ENCODE measurements at regions not wholly inside any gene's neighbourhood (a gene's known extent, or its start where the extent isn't known, plus 50 kb on each side); places are given as distances from the start of the nearest gene placed in this dataset.
"Not testable (repeated sequence)": the region's sequence is repeated elsewhere in the genome, so short reads cannot be mapped to it uniquely, and the experiment has no call there.

DNA sequence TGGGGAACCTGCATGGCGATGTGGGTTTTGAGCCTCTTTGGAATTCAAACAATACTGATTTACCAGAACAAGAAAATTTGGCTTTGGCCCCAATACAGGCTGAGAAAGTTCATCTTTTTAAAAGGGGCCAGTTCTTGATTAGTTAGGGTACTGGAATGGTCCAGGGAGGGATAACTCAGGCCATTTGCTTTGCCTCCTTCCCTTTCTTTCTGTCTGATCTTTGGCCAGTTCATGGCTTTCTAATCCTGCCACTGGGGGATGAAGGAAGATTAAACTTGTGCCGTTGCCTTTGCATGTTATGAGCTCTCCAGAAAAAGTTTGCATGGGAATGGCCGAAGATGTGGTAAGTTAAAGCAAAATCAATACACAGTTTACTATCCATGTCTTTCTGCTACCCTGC, 78.4 kb downstream of the ADAMTS15 start:
- no peak for DNase-seq

DNA sequence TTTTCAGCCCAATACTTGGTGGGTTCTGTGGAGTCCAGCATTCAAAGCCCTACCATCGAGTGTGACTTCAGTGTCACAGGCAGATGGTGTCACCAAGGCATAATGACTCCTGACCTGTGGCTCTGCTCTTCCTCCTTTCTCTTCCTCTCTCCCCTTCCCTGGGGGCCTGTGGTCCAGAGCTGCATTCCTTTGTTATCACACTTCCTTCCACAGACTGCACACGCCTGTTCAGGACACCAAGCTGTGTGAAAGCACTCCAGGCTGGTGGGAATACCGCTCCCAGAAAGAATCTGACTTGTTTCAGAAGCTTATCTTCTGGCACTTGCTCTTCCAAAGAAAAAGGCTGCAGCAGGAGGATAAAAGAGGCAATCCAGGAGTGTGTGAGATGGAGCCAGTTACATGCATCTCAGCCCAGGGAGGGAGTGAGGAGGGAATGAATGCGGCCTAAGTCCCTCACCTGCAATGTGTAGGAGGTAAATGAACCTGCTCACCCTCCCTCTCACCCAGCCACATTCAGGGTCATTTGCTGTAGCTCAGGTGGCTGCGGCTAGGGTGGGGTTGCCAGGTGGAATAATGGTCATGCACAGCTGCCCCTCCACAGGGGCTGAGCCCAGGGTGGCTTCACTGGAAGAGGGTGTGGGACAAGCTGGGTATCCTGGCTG, 79.3 kb downstream of the ADAMTS15 start:
- DNase-seq = no peak

DNA sequence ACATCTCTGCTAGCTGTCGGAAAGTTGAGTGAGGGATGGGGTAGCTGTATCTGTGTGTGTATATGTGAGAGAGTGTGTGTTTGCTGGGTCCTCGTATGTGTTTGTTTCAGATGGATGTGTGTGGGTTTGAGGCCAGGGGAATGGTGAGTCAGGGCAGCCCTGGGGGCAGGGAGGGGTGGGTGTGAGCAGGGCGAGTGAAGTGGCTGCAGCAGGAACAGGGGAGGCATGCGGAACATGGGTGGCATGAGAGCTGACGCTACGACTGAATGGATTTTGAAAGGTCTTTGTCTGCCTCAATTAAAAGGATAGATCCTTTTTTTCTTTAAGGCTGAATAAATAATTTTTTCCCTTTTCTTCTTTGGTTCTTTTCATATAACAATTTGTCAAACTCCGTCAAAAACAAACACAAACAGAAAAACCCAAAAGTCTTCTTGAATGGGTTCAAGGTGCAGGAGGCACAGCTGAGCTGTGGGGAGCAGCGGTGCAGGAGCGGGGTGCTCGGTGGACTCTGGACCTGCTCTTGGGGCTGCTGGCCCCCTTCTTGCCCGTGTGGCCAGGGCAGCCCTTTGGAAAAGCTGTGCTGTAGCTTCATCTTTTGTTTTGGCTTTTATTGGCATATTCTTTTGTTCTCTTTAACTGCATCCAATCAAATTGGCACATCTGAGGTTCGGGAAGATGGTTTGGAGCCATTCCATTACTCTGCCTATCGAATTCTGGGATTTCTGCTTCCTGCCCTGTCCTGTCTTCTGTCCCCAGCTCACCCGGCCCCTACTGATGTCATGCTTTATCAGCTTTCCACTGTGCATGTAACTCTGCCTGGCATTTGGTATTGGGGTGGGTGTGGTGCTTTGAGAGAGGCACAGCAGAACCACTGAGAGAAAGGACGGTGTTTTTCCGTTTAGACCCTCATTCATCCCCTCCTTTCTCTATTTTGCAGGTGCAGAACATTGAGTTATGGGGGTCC, 80.1 kb downstream of the ADAMTS15 start:
- no peak for DNase-seq

DNA sequence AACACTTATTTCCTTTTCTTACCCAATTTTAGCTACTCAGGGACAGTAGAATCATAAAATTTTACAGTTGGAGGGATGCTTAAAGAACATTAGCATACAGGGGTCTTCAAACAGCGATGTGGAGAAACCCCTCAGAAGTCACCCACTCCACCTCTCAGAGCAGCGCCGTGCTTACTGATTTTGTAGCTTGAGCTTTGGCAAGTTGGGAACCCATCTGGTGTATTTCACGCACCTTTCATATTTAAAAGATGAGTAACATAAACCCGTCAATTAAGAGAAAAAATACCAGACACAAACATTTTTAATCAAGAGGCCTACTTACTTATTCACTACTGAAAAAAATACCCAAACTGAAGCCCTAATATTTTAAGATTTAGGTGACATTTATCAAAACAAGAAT, 80.9 kb downstream of the ADAMTS15 start:
- DNase-seq = no peak

DNA sequence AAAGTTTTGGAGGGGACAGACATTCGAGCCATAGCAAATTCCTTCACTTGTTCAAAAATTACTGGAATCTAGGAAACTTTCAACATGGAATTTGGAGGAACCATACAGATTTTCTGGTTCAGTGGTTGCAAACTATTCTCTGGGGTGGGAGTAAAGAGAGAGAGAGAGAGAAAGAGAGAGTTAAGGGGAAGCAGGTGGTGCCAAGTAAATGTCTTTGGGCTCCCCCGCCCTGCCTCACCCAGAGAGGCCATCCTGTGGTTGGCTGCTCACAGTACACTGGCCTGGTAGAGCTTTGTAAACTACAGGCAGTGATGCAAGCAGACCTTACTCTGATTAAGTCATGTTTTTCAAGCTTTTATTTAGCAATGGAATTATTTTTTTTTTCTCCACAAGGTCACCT, 82.6 kb downstream of the ADAMTS15 start:
- no peak for DNase-seq

DNA sequence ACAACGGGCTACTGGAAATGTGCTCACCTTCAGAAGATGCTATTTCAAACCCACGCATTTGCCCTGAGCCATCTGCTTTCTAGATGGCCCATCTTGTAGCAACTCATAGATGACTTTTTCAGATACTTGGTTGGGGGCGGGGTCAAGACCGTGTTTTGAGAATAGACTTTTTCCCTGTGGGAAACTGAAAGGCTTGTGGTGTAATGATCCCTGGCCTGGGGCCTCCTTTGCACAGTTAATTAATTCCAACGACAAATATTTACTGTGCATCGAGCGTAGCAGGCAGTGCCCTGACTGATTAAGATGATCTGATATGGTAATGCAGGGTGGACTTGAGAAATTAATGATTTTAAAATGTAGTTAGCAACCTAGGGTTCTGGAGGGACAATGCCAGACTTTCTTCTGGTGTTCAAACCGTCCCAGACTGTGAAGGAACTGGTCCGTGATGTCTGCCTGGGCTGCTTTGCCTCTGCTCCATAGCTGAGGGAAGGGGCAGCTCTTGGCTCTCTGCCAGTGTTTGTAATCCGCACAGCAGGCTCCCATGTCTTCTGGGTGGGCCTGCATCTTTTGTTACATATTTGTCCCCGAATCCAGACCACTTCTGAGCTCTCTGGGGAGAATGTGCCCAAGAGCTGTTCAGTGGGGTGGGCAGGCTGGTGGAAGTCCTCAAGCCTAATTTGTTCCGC, 84.8 kb downstream of the ADAMTS15 start:
- peak; percentile 59 to 73 for DNase-seq

DNA sequence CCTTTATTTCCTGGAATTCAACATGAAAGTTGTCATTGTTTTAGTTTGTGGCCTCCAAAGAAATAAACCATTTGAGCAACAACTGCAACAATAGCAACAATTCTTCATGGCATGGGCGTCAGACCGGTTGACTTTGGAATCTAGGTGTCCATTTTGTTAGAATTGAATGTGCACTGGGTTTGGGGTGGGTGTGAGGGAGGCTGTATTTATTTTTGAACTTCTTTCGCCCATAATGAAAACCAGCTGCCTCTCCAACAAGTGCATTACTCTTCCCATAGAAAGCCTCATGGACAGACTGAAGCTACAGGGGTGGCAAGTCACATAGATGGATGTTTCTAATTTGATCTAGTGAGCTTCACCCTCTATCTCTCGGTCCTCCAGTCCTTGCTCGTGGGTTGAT, 85.4 kb downstream of the ADAMTS15 start:
- no peak for DNase-seq

DNA sequence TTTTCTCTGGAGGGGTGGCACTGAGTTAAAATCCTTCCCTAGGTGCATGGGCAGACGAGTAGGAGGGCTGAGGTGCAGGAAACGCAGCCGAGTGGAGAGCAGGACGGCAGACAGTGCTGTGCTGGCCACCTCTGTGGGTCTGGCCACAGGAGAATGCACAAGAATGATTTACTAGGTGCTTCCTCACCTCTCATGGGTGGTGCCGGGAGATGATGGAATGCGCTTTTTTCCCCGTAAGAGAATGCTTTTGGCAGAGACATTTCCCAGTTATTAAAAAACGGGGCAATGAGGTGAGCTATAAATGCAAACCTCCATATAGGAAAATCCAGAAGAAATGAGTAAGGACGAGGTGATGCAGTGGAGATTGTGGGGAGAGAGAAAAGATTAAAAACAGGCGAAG, 86.1 kb downstream of the ADAMTS15 start:
- DNase-seq = no peak

DNA sequence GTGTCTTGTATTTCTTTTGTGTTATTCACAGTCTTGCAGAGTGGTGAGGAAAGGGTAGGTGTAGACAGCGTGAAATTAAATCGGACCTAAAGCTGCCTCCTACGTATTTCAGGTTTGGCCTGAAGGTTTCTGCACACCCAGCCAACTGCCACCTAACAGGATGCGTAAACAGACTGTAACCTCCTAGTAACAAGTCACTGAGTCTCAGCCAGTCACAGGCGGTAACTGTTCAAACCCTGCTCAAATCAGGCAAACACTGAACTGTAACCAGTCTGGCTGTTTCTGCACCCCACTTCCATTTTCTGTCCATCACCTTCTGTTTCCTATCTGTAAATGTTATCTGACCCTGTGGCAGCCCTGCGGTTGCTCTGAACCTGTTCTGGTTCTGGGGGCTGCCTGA, 87.1 kb downstream of the ADAMTS15 start:
- DNase-seq = no peak

DNA sequence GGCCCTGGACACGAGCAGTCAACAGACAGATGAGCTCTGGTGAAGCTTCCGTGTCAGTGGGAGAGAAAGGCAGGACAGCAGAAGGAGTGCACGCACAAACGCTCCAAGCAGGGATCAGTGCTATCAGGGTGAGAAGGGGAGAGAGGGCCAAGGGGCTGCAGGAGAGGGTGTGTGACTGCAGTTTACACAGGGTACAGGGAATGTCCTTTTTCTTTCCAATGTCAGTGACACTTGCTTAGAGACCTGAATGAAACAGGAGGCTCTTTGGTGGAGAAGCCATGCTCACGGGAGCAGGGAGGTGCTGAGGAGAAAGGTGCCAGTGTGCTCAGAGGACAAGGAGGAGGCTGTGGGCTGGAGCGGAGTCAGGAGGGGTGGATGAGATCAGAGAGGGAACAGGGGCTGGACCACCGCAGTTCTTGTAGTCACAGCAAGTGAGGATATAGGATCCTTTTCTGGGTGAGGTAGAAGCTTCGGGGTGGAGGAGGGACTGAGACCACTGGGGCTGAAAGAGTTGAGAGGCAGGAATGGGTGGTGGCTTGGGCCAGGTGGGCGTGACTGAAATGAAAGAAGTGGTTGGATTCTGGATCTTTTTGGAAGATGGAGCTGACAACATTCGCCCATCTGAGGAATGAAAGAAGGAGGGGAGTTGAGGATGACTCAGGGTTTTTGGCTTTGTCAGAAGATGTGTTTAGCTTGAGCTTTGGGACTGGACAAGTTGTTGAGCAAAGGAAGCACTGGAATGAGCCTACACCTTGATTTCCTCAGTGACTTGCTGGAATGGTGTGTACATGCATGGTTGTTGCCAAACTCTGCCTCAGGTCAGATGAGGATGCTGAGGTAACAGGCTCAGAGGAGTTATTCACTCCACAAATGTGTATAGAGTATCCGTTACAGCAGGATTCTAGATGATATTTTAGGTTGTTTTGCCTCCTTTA, 87.9 kb downstream of the ADAMTS15 start:
- no peak for DNase-seq

DNA sequence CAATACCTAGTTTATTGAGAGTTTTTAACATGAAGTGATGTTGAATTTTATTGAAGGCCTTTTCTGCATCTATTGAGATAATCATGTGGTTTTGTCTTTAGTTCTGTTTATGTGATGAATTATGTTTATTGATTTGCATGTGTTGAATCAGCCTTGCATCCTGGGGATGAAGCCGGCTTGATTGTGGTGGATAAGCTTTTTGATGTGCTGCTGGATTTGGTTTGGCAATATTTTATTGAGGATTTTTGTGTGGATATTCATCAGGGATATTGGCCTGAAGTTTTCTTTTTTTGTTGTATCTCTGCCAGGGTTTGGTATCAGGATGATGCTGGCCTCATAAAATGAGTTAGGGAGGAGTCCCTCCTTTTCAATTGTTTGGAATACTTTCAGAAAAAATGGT, 91.2 kb downstream of the ADAMTS15 start:
- DNase-seq = not testable (repeated sequence)

DNA sequence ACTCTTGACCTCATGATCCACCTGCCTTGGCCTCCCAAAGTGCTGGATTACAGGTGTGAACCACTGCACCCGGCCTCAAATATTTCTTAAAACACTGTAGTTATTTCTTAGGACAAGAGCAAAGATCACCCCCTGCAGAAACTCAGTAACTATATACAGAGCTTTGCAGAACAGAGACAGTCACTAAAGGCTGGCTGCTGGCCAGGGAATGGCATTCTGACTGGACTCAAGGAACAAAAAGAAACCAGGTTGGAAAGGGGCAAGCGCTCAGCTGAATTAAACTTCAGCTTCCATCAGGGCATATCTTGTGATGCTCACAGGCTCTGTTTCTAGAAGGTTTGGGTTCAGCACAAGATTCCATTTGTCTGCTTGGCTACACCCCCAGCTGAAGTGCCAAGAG, 95.8 kb downstream of the ADAMTS15 start:
- DNase-seq = no peak

DNA sequence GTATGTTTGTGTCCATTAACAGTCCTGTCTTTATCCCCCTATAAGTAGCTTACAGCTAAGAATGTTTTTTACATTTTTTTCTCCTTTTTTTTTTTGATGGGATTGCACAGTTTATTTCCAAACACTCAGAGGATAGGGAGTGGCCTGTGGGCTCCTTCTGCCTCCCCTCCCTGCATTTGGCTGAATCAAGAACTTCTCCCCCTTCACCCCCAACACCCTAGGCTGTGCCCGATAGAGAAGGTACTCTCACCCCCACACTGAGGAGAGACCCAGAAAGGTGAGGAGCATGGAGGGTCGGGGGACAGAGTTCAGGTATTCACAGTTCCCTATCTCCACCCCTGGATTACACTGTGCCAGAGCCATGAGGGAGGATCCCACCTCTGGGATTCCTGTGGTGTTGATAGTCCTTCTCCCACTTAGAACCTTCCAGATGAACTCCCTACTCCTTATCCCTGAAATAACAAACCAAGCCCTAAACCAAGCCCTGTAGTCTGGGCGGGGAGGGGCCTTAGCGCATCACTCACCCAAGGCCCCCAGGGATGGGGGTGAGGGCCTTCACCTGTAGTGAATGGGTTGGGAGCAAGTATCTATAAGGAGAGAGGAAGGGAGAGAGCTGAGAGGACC, 97.1 kb downstream of the ADAMTS15 start:
- no peak for DNase-seq

DNA sequence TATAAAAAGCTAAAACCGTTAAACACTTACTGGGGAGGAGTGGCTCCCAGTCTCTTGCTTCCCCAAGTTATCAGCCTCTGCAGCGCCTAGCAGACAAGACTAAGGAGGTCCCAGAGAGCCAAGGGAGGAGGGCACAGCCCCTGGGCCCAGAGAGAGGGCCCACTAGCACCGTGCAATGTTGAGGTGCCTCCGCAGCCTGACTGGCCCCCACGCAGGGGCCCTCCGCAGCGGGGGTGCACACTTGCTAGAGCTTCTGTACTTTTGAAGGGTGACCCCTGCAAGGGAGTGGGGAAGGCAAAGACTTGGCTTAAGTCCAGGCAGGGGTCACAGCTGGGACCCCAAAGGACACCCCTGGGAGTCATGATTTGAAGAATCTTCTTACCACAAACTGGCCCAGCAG, 98.0 kb downstream of the ADAMTS15 start:
- DNase-seq = no peak

DNA sequence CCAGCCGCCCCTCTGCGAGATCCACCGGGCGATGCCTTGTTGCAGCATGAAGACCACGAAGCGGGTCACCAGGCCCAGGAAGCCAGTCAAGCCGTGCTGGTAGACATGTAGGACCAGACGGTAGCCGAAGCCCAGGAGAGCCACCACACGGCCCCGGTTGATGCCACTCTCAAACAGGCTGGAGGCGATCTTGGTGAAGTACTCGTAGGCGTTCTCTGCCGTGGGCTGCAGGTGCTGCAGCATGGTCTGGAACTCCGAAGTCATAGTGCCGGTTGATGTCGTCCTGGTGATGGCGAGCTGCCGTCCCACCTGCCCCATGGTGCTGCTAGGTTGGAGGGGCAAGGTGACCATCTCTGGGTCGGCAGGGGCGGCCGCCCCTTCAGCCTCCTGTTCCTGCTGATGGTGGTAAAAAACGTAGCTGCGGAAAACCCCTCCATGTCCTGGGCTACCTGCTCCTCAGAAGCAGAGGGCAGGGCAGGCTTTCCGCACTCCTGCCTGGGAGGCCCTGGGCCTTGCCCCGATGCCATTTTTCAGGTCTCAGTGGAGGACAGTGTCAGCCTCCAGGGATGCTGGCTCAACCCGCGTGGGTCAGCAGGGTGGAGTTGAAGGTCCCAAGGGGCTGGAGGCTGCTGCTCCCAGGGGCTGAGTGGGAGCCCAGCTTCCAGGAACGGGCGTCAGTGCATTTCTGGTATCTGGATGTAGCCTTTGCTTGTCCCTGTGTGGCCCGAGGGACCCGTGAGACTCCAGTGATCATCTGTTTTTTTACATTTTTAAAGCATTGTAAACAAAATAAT, 98.7 kb downstream of the ADAMTS15 start:
- no peak for DNase-seq

DNA sequence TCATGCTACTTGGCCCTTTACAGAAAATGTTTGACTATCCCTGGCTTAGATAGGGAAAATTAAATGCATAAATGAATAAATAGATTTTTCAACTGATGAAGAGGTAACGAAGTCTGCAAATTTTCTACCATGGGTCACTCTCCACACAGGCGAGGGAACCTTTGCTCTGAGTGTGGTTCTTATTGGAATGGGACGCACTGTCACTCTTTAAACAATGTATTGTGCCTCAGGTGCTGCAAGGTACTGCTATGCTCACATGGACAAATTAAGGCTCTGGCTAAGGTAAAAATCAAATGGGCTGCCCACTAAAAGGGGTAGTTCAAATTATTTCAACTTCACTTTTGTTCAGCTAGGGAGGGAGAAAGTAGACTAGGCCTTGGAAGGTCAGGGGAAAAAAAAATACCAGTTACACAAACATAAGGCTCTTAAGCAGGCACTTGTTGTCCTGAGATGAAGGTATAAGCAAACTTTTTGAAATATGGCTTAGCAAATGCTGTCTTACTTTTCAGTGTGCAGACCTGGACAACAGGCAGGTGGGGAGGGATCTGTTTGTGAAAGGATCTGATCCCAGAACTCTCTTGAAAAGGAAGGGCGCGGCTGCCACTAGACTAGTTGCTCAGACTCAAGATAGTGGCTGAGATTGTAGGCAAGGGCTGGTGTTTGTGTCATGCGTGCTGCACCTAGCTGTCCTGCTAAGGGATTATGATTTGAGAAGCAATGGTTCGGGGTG, 99.5 kb downstream of the ADAMTS15 start:
- DNase-seq = no peak

DNA sequence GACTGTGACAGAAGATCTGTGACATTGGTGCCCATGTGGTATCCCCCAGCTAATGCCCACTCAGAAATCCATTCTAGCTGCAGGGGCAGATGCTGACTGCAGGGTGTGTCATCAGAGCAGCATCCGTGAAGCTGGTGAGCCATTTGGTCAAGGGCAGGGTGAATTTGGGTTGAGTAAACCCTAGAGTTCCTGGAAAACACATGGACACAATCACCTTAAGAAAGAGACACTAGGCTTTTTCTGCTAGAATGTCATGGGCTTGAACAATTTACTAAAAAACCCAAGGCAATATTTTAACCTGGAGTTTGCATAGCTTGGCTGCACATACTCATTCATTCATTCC, 100.0 kb downstream of the ADAMTS15 start:
- no peak for DNase-seq

DNA sequence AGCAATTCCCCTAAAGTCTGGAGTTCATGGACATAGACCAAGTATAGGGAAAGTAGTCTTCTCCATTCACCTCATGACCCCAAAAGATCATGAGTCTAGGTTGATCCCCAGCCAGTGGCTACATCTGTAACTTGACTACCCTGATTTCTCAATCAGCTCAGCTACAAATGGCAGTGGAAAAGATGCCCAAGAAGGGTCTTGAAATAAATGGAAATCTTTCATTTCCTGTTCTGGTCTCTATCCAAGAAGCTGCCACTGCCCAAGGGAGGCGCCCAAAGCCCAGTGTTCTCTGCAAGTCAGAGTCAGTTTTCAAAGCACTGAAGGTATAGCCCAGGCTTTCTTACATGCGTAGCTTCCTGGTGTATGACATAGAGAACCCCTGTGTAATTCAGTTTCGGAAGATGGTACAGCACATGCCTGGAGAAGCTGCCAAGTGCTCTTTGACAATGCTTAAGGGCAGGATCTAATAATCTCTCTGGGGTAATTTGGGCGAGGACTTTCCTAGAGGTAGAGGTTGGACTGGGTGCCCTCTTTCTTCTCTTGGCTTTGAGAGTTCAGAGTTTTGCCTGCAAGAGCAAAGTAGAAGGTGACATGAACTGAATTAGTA, 101.1 kb downstream of the ADAMTS15 start:
- no peak for DNase-seq

DNA sequence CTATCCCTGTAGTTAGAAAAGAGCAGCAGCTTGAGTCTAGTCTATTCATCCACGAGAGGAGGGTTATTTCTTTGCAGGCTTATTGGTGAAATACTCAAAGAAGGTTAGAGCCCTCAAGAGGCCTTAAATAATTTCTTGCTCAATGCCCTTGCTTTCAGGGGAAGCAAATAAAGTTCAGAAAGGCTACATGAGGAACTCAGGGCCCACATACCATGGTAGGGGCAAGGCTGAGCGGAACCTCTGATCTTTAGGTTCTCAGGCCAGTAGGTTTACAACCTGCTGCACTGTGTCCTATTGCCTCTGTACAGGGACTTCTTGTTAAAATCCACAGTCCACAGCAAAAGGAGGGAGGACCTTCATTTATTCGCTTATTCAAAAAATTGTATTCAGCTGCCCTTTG, 101.7 kb downstream of the ADAMTS15 start:
- DNase-seq = no peak

DNA sequence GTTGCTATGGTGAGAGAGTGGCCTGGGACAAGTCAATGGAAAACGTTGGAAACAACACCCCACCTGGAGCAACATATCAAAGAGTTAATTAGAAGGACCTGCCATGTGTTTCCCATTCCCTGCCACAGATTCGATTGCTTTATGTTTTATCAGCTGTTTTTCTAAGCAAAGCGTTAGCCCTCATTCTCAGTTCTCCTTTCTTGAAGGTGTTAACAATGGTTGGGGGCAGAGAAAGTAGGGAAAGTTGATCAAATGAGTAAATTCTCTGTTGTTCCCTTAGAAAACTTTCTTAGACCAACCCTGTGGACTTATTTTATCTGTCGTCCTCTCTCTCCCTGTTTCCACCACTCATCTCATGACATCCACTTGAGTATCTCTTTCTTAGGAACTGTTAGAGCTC, 102.5 kb downstream of the ADAMTS15 start:
- no peak for DNase-seq

All from NCI-H526 (cell line).